OCI-LY7 (cell line): ENCODE measurements at regions not wholly inside any gene's neighbourhood (a gene's known extent, or its start where the extent isn't known, plus 50 kb on each side); places are given as distances from the start of the nearest gene placed in this dataset.

Experiments used
- BruUV-seq: library from RNA; stranded (reverse); fragments of 400-500 nt; replicated peaks from 2 replicates; lab custom pipeline; 2021; lab: Mats Ljungman, UMichigan
- CTCF ChIA-PET: fragments of 300-600 bp; sonication (Branson Sonifier 250); formaldehyde crosslinking; loops from one replicate; lab custom pipeline; 2022; ENCODE audit warnings: antibody characterized with exemption; ENCODE audit not compliant: unreplicated experiment; lab: Charles Lee
- POLR2A ChIA-PET: fragments of 300-600 bp; sonication (Branson Sonifier 250); formaldehyde crosslinking; loops from one replicate; lab custom pipeline; 2022; ENCODE audit warnings: antibody characterized with exemption; lab: Charles Lee
- DNase-seq: peaks from one replicate; pipeline ENCODE4 v3.0.0-alpha.2; 2015; ENCODE audit warnings: low spot score
- H2AFZ ChIP-seq: fragments of 200-600 bp; sonication (generic), shearing (Covaris generic); 2 replicates; pipeline ENCODE4 v1.6.1; 2014; ENCODE audit warnings: mild to moderate bottlenecking, antibody characterized with exemption, low read length, moderate library complexity
- H3K27ac ChIP-seq: fragments of 200-600 bp; sonication (generic); 2 replicates; pipeline ENCODE4 v1.5.1; 2014; ENCODE audit warnings: mixed run types, low read depth, mild to moderate bottlenecking, moderate library complexity, low read length, inconsistent platforms; ENCODE audit not compliant: poor library complexity, severe bottlenecking
- H3K36me3 ChIP-seq: fragments of 200-600 bp; sonication (generic); 2 replicates; pipeline ENCODE4 v1.6.1; 2014; ENCODE audit warnings: mild to moderate bottlenecking, antibody characterized with exemption, low read length, moderate library complexity, mixed read lengths; ENCODE audit not compliant: insufficient read depth
- H3K4me1 ChIP-seq: fragments of 200-600 bp; sonication (generic); 2 replicates; pipeline ENCODE4 v1.5.1; 2014; ENCODE audit warnings: mild to moderate bottlenecking, low read length; ENCODE audit not compliant: insufficient read depth, poor library complexity, severe bottlenecking
- H3K4me2 ChIP-seq: fragments of 200-600 bp; sonication (generic); 2 replicates; pipeline ENCODE4 v1.6.1; 2014; ENCODE audit warnings: mild to moderate bottlenecking, low read length
- H3K4me3 ChIP-seq: fragments of 200-600 bp; sonication (generic); 2 replicates; pipeline ENCODE4 v1.5.1; 2014; ENCODE audit warnings: mild to moderate bottlenecking, low read depth, low read length; ENCODE audit not compliant: poor library complexity, severe bottlenecking
- H3K79me2 ChIP-seq: fragments of 200-600 bp; sonication (generic); 2 replicates; pipeline ENCODE4 v1.6.1; 2016; ENCODE audit warnings: low read depth, mild to moderate bottlenecking, low read length, moderate library complexity, mixed read lengths; ENCODE audit not compliant: insufficient read depth
- H3K9me2 ChIP-seq: fragments of 200-600 bp; sonication (generic); 2 replicates; pipeline ENCODE4 v1.6.1; 2016; ENCODE audit warnings: mild to moderate bottlenecking, low read length, mixed read lengths; ENCODE audit not compliant: insufficient read depth
- H3K9me3 ChIP-seq: fragments of 200-600 bp; sonication (generic); 2 replicates; pipeline ENCODE4 v1.6.1; 2014; ENCODE audit warnings: mild to moderate bottlenecking, mixed run types, low read length, mixed read lengths
- H4K20me1 ChIP-seq: fragments of 200-600 bp; sonication (generic); 2 replicates; pipeline ENCODE4 v1.6.1; 2014; ENCODE audit warnings: mild to moderate bottlenecking, antibody characterized with exemption, low read length, moderate library complexity, mixed read lengths; ENCODE audit not compliant: insufficient read depth
- CTCF ChIP-seq: fragments of 200-600 bp; sonication (generic); conservative IDR thresholded peaks from 2 replicates; pipeline ENCODE4 v1.5.1; 2014; ENCODE audit warnings: mild to moderate bottlenecking, antibody characterized with exemption, low read length, moderate library complexity, mixed read lengths
- EZH2phosphoT487 ChIP-seq: fragments of 200-600 bp; sonication (generic); IDR thresholded peaks from 2 replicates; pipeline ENCODE4 v1.6.1; 2018; ENCODE audit warnings: low read depth, borderline replicate concordance, mild to moderate bottlenecking, mixed run types, antibody characterized with exemption, low read length, moderate library complexity, mixed read lengths
- intact Hi-C: fragments of 100-400 bp; cut with micrococcal nuclease; formaldehyde crosslinking; loops from one replicate; pipeline ENCODE4 v1.10.0; 2022; ENCODE audit not compliant: unreplicated experiment

DNA sequence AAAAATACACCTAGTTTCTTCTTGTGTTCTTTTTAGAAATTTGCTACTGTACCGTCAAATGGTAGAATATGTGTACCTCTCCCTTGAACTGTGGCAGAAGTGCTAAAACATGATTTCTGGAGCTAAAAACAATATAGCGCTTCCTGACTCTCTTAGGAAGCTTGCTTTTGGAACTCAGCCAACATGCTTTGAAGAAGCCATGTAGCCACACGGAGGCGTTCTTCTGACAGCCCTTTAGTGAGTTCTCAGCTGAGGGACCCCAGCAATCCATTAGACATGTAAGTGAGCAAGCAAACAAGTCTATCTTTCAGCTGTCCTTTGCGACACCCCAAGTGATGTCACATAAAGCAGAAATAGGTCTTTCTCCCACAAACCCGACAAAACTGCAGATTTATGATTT lies 917.0 kb downstream of the CDH9 start:
- Histone ChIP-seq H3K9me3 (peaks cover 9% of the 10 kb centered on the region; the same call in 1 of the 2 replicates), H3K4me1 (no peaks in the 10 kb centered on the region), H3K9me2 (no peaks in the 10 kb centered on the region), H3K4me3 (no peak overlapping the region), H3K27ac (no peak overlapping the region), H3K36me3 (no peaks in the 10 kb centered on the region), H2AFZ (no peak overlapping the region), H3K4me2 (no peak overlapping the region), H3K79me2 (no peaks in the 10 kb centered on the region), H4K20me1 (no peaks in the 10 kb centered on the region)
- BruUV-seq: no TSS peak
- POLR2A ChIA-PET: no interaction called here
- TF ChIP-seq CTCF (no peak), EZH2phosphoT487 (no peak)
- no peak for DNase-seq
- CTCF ChIA-PET: no interaction called here
- intact Hi-C loops: no loop called here

GRCh38 chr5:26104175-26104574 lies 934.2 kb downstream of the CDH9 start:
- Histone ChIP-seq H4K20me1 (no peaks in the 10 kb centered on the region), H3K36me3 (no peaks in the 10 kb centered on the region), H3K4me3 (no peak overlapping the region), H3K4me1 (no peaks in the 10 kb centered on the region), H3K79me2 (no peaks in the 10 kb centered on the region), H2AFZ (no peak overlapping the region), H3K4me2 (no peak overlapping the region), H3K27ac (no peak overlapping the region), H3K9me3 (no peaks in the 10 kb centered on the region), H3K9me2 (no peaks in the 10 kb centered on the region)
- POLR2A ChIA-PET: no interaction called here
- no TSS peak for BruUV-seq
- no peak for TF ChIP-seq CTCF
- TF ChIP-seq EZH2phosphoT487: no peak
- intact Hi-C loops: no loop called here
- CTCF ChIA-PET: no interaction called here
- no peak for DNase-seq

- intact Hi-C loops: no loop called here
- BruUV-seq: no TSS peak
- CTCF ChIA-PET: no interaction called here
Measured at GRCh38 chr5:26060212-26060611, 978.2 kb downstream of the CDH9 start.

More at GRCh38 chr5:26060212-26060611, 978.2 kb downstream of the CDH9 start:
- Histone ChIP-seq H2AFZ (no peak overlapping the region), H4K20me1 (no peaks in the 10 kb centered on the region), H3K9me2 (no peaks in the 10 kb centered on the region), H3K9me3 (no peaks in the 10 kb centered on the region), H3K27ac (no peak overlapping the region), H3K4me1 (no peaks in the 10 kb centered on the region), H3K4me2 (no peak overlapping the region), H3K36me3 (no peaks in the 10 kb centered on the region), H3K4me3 (no peak overlapping the region), H3K79me2 (no peaks in the 10 kb centered on the region)
- POLR2A ChIA-PET: no interaction called here
- TF ChIP-seq CTCF (no peak), EZH2phosphoT487 (no peak)
- DNase-seq: no peak
